ENCODE measurements at regions not wholly inside any gene's neighbourhood (a gene's known extent, or its start where the extent isn't known, plus 50 kb on each side); places are given as distances from the start of the nearest gene placed in this dataset.

- TF ChIP-seq PHF21A (IDR thresholded peaks at IDR 0.05; ENCODE audit: borderline replicate concordance, low read depth): no peak
- TF ChIP-seq TRIM25 (IDR thresholded peaks at IDR 0.05; ENCODE audit: borderline replicate concordance): no peak
- no peak for TF ChIP-seq ZBTB33 (CRISPR knock-in tag; IDR thresholded peaks at IDR 0.05)
- no peak for TF ChIP-seq FOXK1 (CRISPR knock-in tag; IDR thresholded peaks at IDR 0.05; ENCODE audit: borderline replicate concordance)
- no peak for TF ChIP-seq POLR2A (conservative IDR thresholded peaks at IDR 0.05)
- TF ChIP-seq EP400 (IDR thresholded peaks at IDR 0.05): no peak
- TF ChIP-seq BRD4 (IDR thresholded peaks at IDR 0.05): no peak
- TF ChIP-seq RCOR1 (IDR thresholded peaks at IDR 0.05; ENCODE audit: borderline replicate concordance in 1 of 2, low read depth in 2 of 2, low read length in 2 of 2): no peak
- no peak for TF ChIP-seq CTCF (IDR thresholded peaks at IDR 0.05 in 2 of 3, conservative IDR thresholded peaks at IDR 0.05 in 1 of 3; ENCODE audit: insufficient read depth in 2 of 3, low read depth in 1 of 3, low read length in 3 of 3)
- no peak for TF ChIP-seq CEBPZ (IDR thresholded peaks at IDR 0.05; ENCODE audit: borderline replicate concordance, low read depth, low read length)
- no peak for TF ChIP-seq CHD1 (IDR thresholded peaks at IDR 0.05; ENCODE audit: low read length)
Observed at GRCh38 chr15:35723120-35723847, 177.3 kb upstream of the DPH6 start.
